H1 (cell line): ENCODE measurements at regions not wholly inside any gene's neighbourhood (a gene's known extent, or its start where the extent isn't known, plus 50 kb on each side); places are given as distances from the start of the nearest gene placed in this dataset.

Experiments used
- CTCF ChIA-PET: fragments of 300-600 bp; sonication (Branson Sonifier 250); formaldehyde crosslinking; loops from one replicate; lab custom pipeline; 2021; ENCODE audit not compliant: partially characterized antibody; lab: Charles Lee
- POLR2A ChIA-PET: fragments of 300-600 bp; sonication (Branson Sonifier 250); formaldehyde crosslinking; loops from one replicate; lab custom pipeline; 2021; ENCODE audit warnings: inconsistent platforms; ENCODE audit not compliant: partially characterized antibody; lab: Charles Lee
- DNase-seq, 2 experiments: peaks; one replicate each; pipeline versions ENCODE4 v3.0.0 to v3.0.0-alpha.2; 2010 to 2022; ENCODE audit warnings: low spot score in 2 of 2, low read depth in 1 of 2, mixed read lengths in 1 of 2
- FAIRE-seq: peaks from 2 replicates; lab custom pipeline; 2011; peaks lifted over from hg19 to GRCh38; lab: Jason Lieb, UNC
- H2AFZ ChIP-seq: 2 replicates; pipeline ENCODE4 v1.8.1; 2012; ENCODE audit warnings: low read length, inconsistent platforms
- H2AK5ac ChIP-seq: 2 replicates; pipeline ENCODE4 v1.6.1; 2013; ENCODE audit warnings: low read depth, low read length
- H2BK120ac ChIP-seq: replicated peaks from 2 replicates; pipeline ENCODE3; 2013; ENCODE audit warnings: low read depth, low read length, inconsistent platforms
- H2BK12ac ChIP-seq: 2 replicates; pipeline ENCODE4 v1.6.1; 2013; ENCODE audit warnings: low read depth, low read length
- H2BK15ac ChIP-seq: 2 replicates; pipeline ENCODE4 v1.6.1; 2013; ENCODE audit warnings: low read length
- H2BK20ac ChIP-seq: 2 replicates; pipeline ENCODE4 v1.6.1; 2013; ENCODE audit warnings: low read length
- H2BK5ac ChIP-seq: 2 replicates; pipeline ENCODE4 v1.6.1; 2013; ENCODE audit warnings: low read depth, low read length
- H3K14ac ChIP-seq: 2 replicates; pipeline ENCODE4 v1.6.1; 2013; ENCODE audit warnings: inconsistent platforms; ENCODE audit not compliant: insufficient read length
- H3K18ac ChIP-seq: 2 replicates; pipeline ENCODE4 v1.6.1; 2013; ENCODE audit warnings: low read length; ENCODE audit errors: extremely low read depth
- H3K23ac ChIP-seq: 2 replicates; pipeline ENCODE4 v1.6.1; 2013; ENCODE audit warnings: inconsistent platforms; ENCODE audit not compliant: insufficient read length
- H3K23me2 ChIP-seq: 2 replicates; pipeline ENCODE4 v1.6.1; 2013; ENCODE audit warnings: low read depth, low read length
- H3K27ac ChIP-seq: 2 replicates; pipeline ENCODE4 v1.6.1; 2011; ENCODE audit warnings: low read depth, low read length, inconsistent platforms
- H3K27me3 ChIP-seq, 4 experiments: replicated peaks in 1 of 4; 1 replicate in 1 of 4; 2 replicates in 3 of 4; pipeline versions ENCODE4 v1.6.1 to v1.8.1; 2011 to 2013; ENCODE audit warnings: low read length in 3 of 4, mild to moderate bottlenecking in 3 of 4, inconsistent platforms in 2 of 4, mixed read lengths in 2 of 4, moderate library complexity in 1 of 4; ENCODE audit not compliant: control insufficient read depth in 3 of 4, insufficient read depth in 3 of 4; ENCODE audit errors: extremely low read depth in 1 of 4
- H3K36me3 ChIP-seq, 4 experiments: 2 replicates each; pipeline versions ENCODE4 v1.6.1 to v1.8.1; 2011 to 2013; ENCODE audit warnings: mild to moderate bottlenecking in 4 of 4, low read length in 3 of 4, moderate library complexity in 2 of 4, control low read depth in 1 of 4, inconsistent platforms in 1 of 4; ENCODE audit not compliant: insufficient read depth in 4 of 4, control insufficient read depth in 2 of 4
- H3K4ac ChIP-seq: replicated peaks from 2 replicates; pipeline ENCODE3; 2013; ENCODE audit warnings: low read length, low read depth, mixed read lengths, inconsistent platforms; ENCODE audit not compliant: insufficient read length
- H3K4me1 ChIP-seq, 4 experiments: replicated peaks in 1 of 4; 1 replicate in 1 of 4; 2 replicates in 3 of 4; pipeline versions ENCODE4 v1.6.1 to v1.8.1; 2011 to 2013; ENCODE audit warnings: low read length in 3 of 4, inconsistent platforms in 2 of 4, mixed read lengths in 1 of 4; ENCODE audit not compliant: insufficient read depth in 4 of 4, control insufficient read depth in 3 of 4
- H3K4me2 ChIP-seq, 2 experiments: 2 replicates each; pipeline versions ENCODE4 v1.6.1 to v1.8.1; 2011 to 2013; ENCODE audit warnings: low read depth in 2 of 2, low read length in 2 of 2, control low read depth in 1 of 2, inconsistent platforms in 1 of 2, mild to moderate bottlenecking in 1 of 2; ENCODE audit not compliant: insufficient read depth in 1 of 2
- H3K4me3 ChIP-seq, 4 experiments: fragments of 200-600, 300-600 bp in 1 of 4; sonication (generic), shearing (Covaris generic), sonication (Bioruptor Twin) in 1 of 4; 2 replicates each; pipeline versions ENCODE4 v1.5.1 to v1.8.1; 2011 to 2016; ENCODE audit warnings: low read length in 4 of 4, low read depth in 3 of 4, control low read depth in 2 of 4, inconsistent platforms in 2 of 4, mild to moderate bottlenecking in 2 of 4, mixed read lengths in 1 of 4, moderate library complexity in 1 of 4; ENCODE audit not compliant: insufficient read depth in 2 of 4; ENCODE audit errors: extremely low read depth in 1 of 4
- H3K56ac ChIP-seq: replicated peaks from 2 replicates; pipeline ENCODE3; 2013; ENCODE audit warnings: low read depth, mild to moderate bottlenecking, mixed read lengths, low read length, inconsistent platforms; ENCODE audit not compliant: insufficient read length
- H3K79me1 ChIP-seq: 2 replicates; pipeline ENCODE4 v1.6.1; 2013; ENCODE audit warnings: low read depth, low read length, control low read depth
- H3K79me2 ChIP-seq, 2 experiments: 2 replicates each; pipeline versions ENCODE4 v1.6.1 to v1.8.1; 2012 to 2013; ENCODE audit warnings: low read length in 2 of 2, mild to moderate bottlenecking in 2 of 2, inconsistent platforms in 1 of 2; ENCODE audit not compliant: insufficient read depth in 2 of 2, control insufficient read depth in 1 of 2
- H3K9ac ChIP-seq, 4 experiments: replicated peaks in 1 of 4; 1 replicate in 1 of 4; 2 replicates in 3 of 4; pipeline versions ENCODE4 v1.6.1 to v1.8.1; 2011 to 2013; ENCODE audit warnings: low read depth in 3 of 4, low read length in 3 of 4, control low read depth in 2 of 4, mild to moderate bottlenecking in 2 of 4, moderate library complexity in 2 of 4, inconsistent platforms in 1 of 4; ENCODE audit errors: extremely low read depth in 1 of 4
- H3K9me3 ChIP-seq, 2 experiments: 2 replicates each; pipeline versions ENCODE4 v1.6.1 to v1.8.1; 2012 to 2013; ENCODE audit warnings: mild to moderate bottlenecking in 2 of 2, moderate library complexity in 2 of 2, control low read depth in 1 of 2, inconsistent platforms in 1 of 2, low read depth in 1 of 2, low read length in 1 of 2, mixed read lengths in 1 of 2; ENCODE audit not compliant: insufficient read depth in 2 of 2
- H4K20me1 ChIP-seq, 2 experiments: replicated peaks in 1 of 2; 2 replicates each; pipeline versions ENCODE3 to v1.8.1; 2011 to 2013; ENCODE audit warnings: inconsistent platforms in 2 of 2, low read length in 2 of 2, mild to moderate bottlenecking in 1 of 2; ENCODE audit not compliant: insufficient read depth in 2 of 2, control insufficient read depth in 1 of 2
- H4K5ac ChIP-seq: 2 replicates; pipeline ENCODE4 v1.6.1; 2013; ENCODE audit warnings: low read length, low read depth, mixed read lengths, inconsistent platforms; ENCODE audit not compliant: insufficient read length
- H4K8ac ChIP-seq: 2 replicates; pipeline ENCODE4 v1.8.0; 2013; ENCODE audit warnings: mild to moderate bottlenecking, moderate library complexity, low read length, inconsistent platforms; ENCODE audit not compliant: insufficient read depth; ENCODE audit errors: extremely low read depth
- H4K91ac ChIP-seq: replicated peaks from 2 replicates; pipeline ENCODE3; 2013; ENCODE audit warnings: low read length, mixed read lengths, inconsistent platforms; ENCODE audit not compliant: insufficient read length
- BACH1 ChIP-seq: IDR thresholded peaks from 2 replicates; pipeline ENCODE4 v1.6.1; 2012; ENCODE audit warnings: low read length, improper control_type of control experiment
- CREB1 ChIP-seq: IDR thresholded peaks from 2 replicates; pipeline ENCODE4 v1.6.1; 2012; ENCODE audit warnings: inconsistent platforms
- FOSL1 ChIP-seq: IDR thresholded peaks from 2 replicates; pipeline ENCODE4 v1.6.1; 2011; ENCODE audit warnings: mild to moderate bottlenecking, low read depth, low read length, moderate library complexity; ENCODE audit not compliant: insufficient read depth
- JUND ChIP-seq: IDR thresholded peaks from 2 replicates; pipeline ENCODE4 v1.6.1; 2011; ENCODE audit warnings: mild to moderate bottlenecking, improper control_type of control experiment, low read length
- KDM4A ChIP-seq: IDR thresholded peaks from one replicate; pipeline ENCODE4 v1.7.1; 2012; ENCODE audit warnings: low read depth, mild to moderate bottlenecking, moderate library complexity, low read length, inconsistent platforms; ENCODE audit not compliant: severe bottlenecking
- MAFK ChIP-seq: IDR thresholded peaks from 2 replicates; pipeline ENCODE4 v1.6.1; 2012; ENCODE audit warnings: low read depth, mild to moderate bottlenecking, improper control_type of control experiment, low read length
- RBBP5 ChIP-seq: IDR thresholded peaks from 2 replicates; pipeline ENCODE4 v1.7.1; 2012; ENCODE audit warnings: low read depth, mild to moderate bottlenecking, inconsistent platforms, low read length, moderate library complexity, borderline replicate concordance
- RFX5 ChIP-seq: IDR thresholded peaks from 2 replicates; pipeline ENCODE4 v1.6.1; 2011; ENCODE audit warnings: low read depth, low read length, improper control_type of control experiment, borderline replicate concordance
- RXRA ChIP-seq: IDR thresholded peaks from 2 replicates; pipeline ENCODE4 v1.6.1; 2011; ENCODE audit warnings: low read depth, mild to moderate bottlenecking, low read length, moderate library complexity; ENCODE audit not compliant: insufficient read depth
- SP1 ChIP-seq: IDR thresholded peaks from 2 replicates; pipeline ENCODE4 v1.6.1; 2011; ENCODE audit warnings: low read depth, low read length
- SUZ12 ChIP-seq: fragments of 200-600 bp; sonication (generic); IDR thresholded peaks from 2 replicates; pipeline ENCODE4 v1.6.1; 2012; ENCODE audit warnings: mild to moderate bottlenecking, inconsistent platforms, low read length, moderate library complexity, mixed read lengths
- TAF7 ChIP-seq: optimal IDR thresholded peaks from 2 replicates; pipeline ENCODE3; 2011; ENCODE audit warnings: low read depth, mild to moderate bottlenecking, inconsistent platforms, low read length, moderate library complexity, borderline replicate concordance
- whole genome bisulfite sequencing, 2 experiments: shearing (Covaris generic) in 1 of 2; methylation state at CpG; one replicate each; pipeline versions ENCODE4 v1.1.6 to v1.1.7; 2013 to 2015; ENCODE audit warnings: low lambda C conversion rate in 2 of 2, mixed read lengths in 2 of 2, inconsistent platforms in 1 of 2, low coverage in 1 of 2, missing lambda C conversion rate in 1 of 2; ENCODE audit not compliant: insufficient replicate concordance in 2 of 2, insufficient coverage in 1 of 2, insufficient read length in 1 of 2; ENCODE audit errors: extremely low coverage in 1 of 2, missing lambda C conversion rate in 1 of 2; 5-methylcytosine and 5-hydroxymethylcytosine counted together
- TF ChIP-seq, protein P1 (sequence below): IDR thresholded peaks from 2 replicates; pipeline ENCODE4 v1.6.1; 2011; ENCODE audit warnings: low read depth, mild to moderate bottlenecking, low read length; ENCODE audit not compliant: insufficient read depth

DNA sequence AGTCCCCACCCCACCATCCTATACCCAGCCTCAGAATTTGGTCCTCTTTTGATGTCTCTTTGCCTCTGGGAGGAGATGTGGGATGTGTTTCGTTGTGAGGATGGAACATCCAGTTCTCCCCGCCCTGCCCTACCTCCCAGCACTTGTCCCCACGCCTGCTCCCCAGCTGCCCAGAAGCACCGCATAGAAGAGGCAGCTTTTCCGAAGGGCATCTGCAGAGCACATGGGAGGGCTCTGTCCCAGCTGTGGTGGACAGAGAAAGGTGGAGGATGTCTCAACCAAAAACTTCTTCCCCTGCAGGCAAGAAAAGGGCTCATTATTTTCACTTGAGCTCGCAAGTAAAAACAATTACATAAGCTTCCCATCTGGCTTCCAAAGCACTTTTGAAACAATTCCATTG is 302.6 kb downstream of the PCNX1 start:
- DNase-seq (no peak), FAIRE-seq (no peak)
- CTCF ChIA-PET = interaction anchor here (1.0 to 3.2 kb wide), 7 partner anchors 9 to 543 kb away, joined by 3 to 12 read pairs (median 6); no protein-coding TSS in a partner anchor
- Histone ChIP-seq H3K14ac (no peak overlapping the region), H4K8ac (no peak overlapping the region), H2BK12ac (no peak overlapping the region), H3K9ac (no peak overlapping the region), H3K4me3 (no peak overlapping the region), H3K23me2 (no peaks in the 10 kb centered on the region; the same call in 1 of the 2 replicates), H3K4me1 (peaks cover 0 to 3% (median under 1%) of the 10 kb centered on the region in 4 experiments; a peak in 3 of 7 replicates), H3K18ac (no peak overlapping the region), H3K27me3 (no peaks in the 10 kb centered on the region), H3K27ac (no peak overlapping the region), H2AFZ (no peak overlapping the region), H3K36me3 (no peaks in the 10 kb centered on the region; a peak in 1 of 8 replicates), H3K23ac (no peak overlapping the region), H3K79me1 (no peaks in the 10 kb centered on the region), H2BK20ac (no peak overlapping the region), H3K4ac (no peak overlapping the region), H3K56ac (no peak overlapping the region), H4K20me1 (no peaks in the 10 kb centered on the region), H4K91ac (no peak overlapping the region), H2BK5ac (no peak overlapping the region), H3K4me2 (no peak overlapping the region), H3K9me3 (no peaks in the 10 kb centered on the region), H2BK15ac (no peak overlapping the region), H3K79me2 (no peaks in the 10 kb centered on the region), H4K5ac (no peak overlapping the region), H2AK5ac (no peak overlapping the region), H2BK120ac (no peak overlapping the region)
- 89% methylated on average over 6 of the region's 6 CpGs; no CpG with 5 or more reads in 1 of the 2 experiments for WGBS, 2 experiments
- no peak for TF ChIP-seq MAFK
- TF ChIP-seq FOSL1 = no peak
- TF ChIP-seq, protein P1, sequence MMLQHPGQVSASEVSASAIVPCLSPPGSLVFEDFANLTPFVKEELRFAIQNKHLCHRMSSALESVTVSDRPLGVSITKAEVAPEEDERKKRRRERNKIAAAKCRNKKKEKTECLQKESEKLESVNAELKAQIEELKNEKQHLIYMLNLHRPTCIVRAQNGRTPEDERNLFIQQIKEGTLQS = no peak
- TF ChIP-seq SP1 = no peak
- TF ChIP-seq KDM4A = no peak
- no peak for TF ChIP-seq RBBP5
- no peak for TF ChIP-seq TAF7
- TF ChIP-seq BACH1 = no peak
- no peak for TF ChIP-seq RFX5
- TF ChIP-seq JUND = no peak
- no peak for TF ChIP-seq SUZ12
- TF ChIP-seq RXRA = no peak
- no peak for TF ChIP-seq CREB1
- POLR2A ChIA-PET = no interaction called here
